Hepatocyte (in vitro differentiated cells): ENCODE measurements at regions not wholly inside any gene's neighbourhood (a gene's known extent, or its start where the extent isn't known, plus 50 kb on each side); places are given as distances from the start of the nearest gene placed in this dataset.

Source experiments
- CTCF ChIP-seq: fragments of 200-600 bp; sonication (generic); IDR thresholded peaks from 2 replicates; pipeline ENCODE4 v1.5.1; 2016; ENCODE audit warnings: antibody characterized with exemption, mild to moderate bottlenecking; ENCODE audit not compliant: poor library complexity
- EZH2 ChIP-seq: fragments of 200-600 bp; sonication (generic); IDR thresholded peaks from 2 replicates; pipeline ENCODE4 v1.6.1; 2016; ENCODE audit warnings: antibody characterized with exemption, mild to moderate bottlenecking, borderline replicate concordance

GRCh38 chr2:136171223-136171622 is 53.3 kb upstream of the CXCR4 start:
- TF ChIP-seq CTCF: no peak
- no peak for TF ChIP-seq EZH2
